Neural progenitor cell (in vitro differentiated cells): ENCODE measurements at regions not wholly inside any gene's neighbourhood (a gene's known extent, or its start where the extent isn't known, plus 50 kb on each side); places are given as distances from the start of the nearest gene placed in this dataset.

Experiments
- EZH2 ChIP-seq: fragments of 200-600 bp; sonication (generic); IDR thresholded peaks from 2 replicates; pipeline ENCODE4 v1.6.1; 2017; ENCODE audit warnings: antibody characterized with exemption, mild to moderate bottlenecking, moderate library complexity
- EZH2phosphoT487 ChIP-seq: fragments of 200-600 bp; sonication (generic); IDR thresholded peaks from 2 replicates; pipeline ENCODE4 v1.6.1; 2017; ENCODE audit warnings: antibody characterized with exemption
- TF ChIP-seq, protein P1 (sequence below): fragments of 200-600 bp; sonication (generic); IDR thresholded peaks from 2 replicates; pipeline ENCODE4 v1.5.1; 2017; ENCODE audit warnings: antibody characterized with exemption, mild to moderate bottlenecking

GRCh38 chr6:54784011-54784410 is 62.6 kb upstream of the FAM83B start:
- TF ChIP-seq, protein P1, sequence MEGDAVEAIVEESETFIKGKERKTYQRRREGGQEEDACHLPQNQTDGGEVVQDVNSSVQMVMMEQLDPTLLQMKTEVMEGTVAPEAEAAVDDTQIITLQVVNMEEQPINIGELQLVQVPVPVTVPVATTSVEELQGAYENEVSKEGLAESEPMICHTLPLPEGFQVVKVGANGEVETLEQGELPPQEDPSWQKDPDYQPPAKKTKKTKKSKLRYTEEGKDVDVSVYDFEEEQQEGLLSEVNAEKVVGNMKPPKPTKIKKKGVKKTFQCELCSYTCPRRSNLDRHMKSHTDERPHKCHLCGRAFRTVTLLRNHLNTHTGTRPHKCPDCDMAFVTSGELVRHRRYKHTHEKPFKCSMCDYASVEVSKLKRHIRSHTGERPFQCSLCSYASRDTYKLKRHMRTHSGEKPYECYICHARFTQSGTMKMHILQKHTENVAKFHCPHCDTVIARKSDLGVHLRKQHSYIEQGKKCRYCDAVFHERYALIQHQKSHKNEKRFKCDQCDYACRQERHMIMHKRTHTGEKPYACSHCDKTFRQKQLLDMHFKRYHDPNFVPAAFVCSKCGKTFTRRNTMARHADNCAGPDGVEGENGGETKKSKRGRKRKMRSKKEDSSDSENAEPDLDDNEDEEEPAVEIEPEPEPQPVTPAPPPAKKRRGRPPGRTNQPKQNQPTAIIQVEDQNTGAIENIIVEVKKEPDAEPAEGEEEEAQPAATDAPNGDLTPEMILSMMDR: no peak
- no peak for TF ChIP-seq EZH2
- TF ChIP-seq EZH2phosphoT487: no peak
